NOMO-1 treated with dmso at 0.1 percent for 144 hours (cell line): ENCODE measurements at regions not wholly inside any gene's neighbourhood (a gene's known extent, or its start where the extent isn't known, plus 50 kb on each side); places are given as distances from the start of the nearest gene placed in this dataset.
"Not testable (repeated sequence)": the region's sequence is repeated elsewhere in the genome, so short reads cannot be mapped to it uniquely, and the experiment has no call there.

Experiments
- DNase-seq: peaks from one replicate; lab custom pipeline; 2025; ENCODE audit not compliant: unreplicated experiment; lab: John Stamatoyannopoulos, UW

DNA sequence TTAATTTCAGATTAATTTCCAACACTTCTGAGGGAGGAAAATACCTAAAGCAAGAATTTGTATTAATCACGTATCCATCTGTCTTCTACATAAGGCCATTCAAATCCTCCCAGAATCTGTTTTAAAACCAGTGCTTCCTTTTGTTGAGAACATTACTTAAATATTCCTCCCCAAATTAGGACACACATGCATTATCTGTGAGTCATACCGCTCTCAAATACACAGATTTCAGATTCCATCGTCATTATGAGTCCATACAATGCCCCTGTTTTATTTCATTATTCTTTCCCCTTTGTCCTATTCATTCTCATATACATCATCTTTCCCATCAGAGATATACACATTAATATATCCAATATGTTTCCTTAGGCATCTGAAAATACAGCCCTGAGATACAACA lies 57.3 kb upstream of the PRSS12 start:
- DNase-seq = no peak

DNA sequence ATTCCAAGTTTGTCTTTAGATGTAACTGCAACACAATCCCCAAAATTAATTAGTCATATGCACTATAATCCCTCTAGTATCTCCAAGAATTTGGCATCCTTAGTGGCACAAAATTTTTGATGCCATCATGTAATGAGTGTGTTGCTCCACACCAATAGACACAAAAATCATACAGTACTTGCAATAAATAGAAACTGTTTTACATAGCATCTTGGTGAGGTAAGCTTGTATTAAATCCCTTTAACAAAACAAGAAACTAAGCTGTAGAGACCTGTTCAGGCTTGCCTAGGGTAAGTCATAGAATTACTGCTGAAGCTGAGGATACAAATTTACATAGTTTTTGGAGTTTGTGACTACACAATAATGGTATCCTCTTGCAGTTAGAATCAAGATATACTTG lies 64.5 kb upstream of the PRSS12 start:
- DNase-seq = no peak

DNA sequence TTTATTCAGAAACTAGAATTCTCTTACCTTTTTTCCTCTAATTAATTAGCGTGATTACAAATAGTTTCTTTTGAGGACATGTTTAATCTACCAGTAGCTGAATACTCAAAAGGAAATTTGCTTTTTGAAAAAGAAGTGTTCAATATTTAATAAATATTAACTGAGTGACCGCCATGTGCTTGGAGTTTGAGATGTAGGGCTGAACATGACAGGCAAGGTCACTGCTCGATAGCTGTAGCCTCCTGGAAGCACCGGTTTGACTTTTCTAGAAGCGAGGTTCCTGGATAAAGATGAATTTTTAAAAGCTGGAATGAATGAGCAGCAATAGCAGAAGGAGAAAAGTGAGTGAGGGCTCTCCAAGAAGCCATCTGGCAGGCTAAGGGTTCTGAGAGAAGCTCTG lies 65.0 kb upstream of the PRSS12 start:
- DNase-seq = not testable (repeated sequence)

DNA sequence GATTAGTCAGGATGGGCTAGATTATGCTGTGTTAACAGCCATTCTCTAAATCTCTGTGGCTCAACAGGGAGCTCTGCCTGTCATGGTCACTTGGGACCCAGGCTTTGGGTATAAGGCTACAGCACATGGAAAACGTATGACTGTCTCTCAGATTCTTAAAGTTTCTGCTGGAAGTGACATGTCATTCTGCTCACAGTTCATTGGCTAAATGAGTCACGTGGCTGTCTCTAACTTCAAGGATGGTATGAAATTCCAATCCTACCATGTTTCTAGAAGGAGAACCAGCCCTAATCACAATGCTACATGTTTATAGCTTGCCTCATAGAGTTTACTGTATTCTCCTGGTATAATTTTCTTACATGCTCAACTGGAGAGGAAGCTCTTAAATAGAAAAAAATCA lies 65.6 kb upstream of the PRSS12 start:
- DNase-seq = peak; percentile 7

DNA sequence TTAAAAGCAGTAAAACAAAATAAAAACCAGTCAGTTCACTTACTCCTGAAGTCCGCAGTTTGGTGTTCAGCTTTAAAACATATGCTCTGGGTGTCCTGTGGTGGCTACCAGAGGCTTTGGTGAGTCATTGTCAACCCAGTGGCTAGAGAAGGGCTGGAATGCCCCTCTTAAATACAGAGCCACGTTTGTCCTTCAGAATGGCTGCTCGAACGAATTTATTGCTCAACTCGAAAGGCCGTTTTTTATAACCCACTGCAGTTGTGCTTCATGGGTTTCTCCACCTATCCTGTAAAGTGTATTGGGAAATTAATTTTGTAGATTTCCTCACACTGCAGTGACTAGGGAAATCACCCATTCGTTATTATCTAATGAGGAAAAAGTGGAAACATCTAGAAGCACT lies 66.8 kb upstream of the PRSS12 start:
- DNase-seq = peak; percentile 14

DNA sequence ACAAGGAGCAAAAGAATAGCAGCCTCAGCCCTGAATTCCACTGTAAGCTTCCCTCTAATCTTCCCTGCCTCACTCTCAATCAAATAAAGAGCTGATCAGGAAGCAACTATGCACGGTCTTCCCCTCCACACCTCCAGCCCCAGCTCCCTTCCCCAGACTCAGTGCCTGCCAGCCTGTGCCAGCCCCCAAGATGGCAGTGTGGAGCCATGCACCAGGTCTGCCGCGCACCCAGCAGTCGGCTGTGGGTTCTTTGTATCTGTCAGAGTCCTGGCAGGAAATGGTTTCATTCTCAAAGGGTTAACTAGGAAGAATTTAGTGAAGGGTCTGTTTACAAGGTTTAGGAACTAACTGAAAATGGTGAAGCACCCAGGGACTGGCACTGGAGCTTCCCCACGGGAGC lies 71.3 kb upstream of the PRSS12 start:
- peak; percentile 44 for DNase-seq

DNA sequence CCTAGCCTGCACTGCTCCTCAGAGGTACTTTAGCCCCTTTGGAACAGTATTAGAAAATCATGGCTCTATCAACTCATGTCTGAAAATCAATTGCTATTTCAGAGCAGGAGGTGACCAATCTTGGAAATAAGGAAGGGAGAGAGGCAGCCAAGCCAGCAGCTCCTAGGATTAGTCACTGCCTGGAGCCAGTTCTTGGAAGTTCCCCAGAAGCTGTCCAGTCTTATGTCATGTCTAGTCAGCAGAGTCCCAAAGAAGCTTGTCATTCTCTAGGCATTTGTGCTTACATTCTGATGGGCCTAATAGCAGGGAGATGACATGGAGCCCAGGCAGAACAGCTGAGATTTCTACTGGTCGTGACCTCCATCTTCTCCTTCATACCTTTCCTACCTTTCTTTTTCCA lies 76.1 kb upstream of the PRSS12 start:
- DNase-seq = not testable (repeated sequence)

DNA sequence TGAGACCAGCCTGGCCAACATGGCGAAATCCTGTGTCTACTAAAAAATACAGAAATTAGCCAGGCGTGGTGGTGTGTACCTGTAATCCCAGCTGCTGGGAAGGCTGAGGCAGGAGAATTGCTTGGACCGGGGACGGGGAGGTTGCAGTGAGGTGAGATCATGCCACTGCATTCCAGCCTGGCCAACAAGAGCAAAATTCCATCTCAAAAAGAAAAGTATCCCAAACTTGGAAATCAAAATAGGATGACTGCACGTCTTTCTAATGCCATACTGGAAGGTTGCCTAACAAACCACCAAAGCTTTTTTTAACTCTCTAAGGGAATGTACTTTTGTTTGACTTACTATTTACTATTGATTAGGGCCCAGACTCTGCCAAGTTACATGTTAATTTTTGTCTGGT lies 79.6 kb upstream of the PRSS12 start:
- DNase-seq = not testable (repeated sequence)

DNA sequence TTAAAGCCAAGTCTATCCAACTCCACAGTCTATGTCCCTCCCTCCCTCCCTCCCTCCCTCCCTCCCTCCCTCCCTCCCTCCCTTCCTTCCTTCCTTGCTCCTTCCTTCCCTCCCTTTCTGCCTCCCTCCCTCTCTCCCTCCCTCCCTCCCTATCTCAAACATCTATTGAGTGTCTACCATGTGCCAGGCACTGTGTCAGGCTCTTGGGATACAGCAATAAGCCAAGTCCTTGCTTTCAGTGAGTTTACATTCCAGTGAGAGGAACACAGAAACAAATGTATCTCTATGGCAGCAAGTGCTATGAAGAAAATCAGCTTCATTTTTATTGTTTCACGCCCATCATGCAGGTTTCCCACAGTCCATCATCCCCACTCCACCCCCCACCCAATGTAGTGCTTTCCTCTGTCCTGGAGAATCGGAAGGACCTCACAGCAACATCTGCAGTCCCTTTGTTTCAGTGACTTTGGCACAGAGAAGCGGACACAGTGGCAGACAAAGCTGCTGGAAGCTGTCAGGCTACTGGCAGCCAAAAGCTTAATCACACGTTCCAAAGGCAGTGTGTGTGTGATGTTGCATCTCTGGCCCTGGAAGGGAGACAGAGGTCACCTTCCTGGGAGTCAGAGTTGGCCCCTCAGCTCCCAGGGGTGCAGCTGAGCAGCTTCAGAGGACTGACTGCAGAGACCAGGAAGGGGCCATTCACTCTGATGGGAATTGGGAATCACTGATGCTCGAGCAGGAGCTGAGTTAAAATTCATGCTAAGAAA lies 81.0 kb upstream of the PRSS12 start:
- DNase-seq = not testable (repeated sequence)

DNA sequence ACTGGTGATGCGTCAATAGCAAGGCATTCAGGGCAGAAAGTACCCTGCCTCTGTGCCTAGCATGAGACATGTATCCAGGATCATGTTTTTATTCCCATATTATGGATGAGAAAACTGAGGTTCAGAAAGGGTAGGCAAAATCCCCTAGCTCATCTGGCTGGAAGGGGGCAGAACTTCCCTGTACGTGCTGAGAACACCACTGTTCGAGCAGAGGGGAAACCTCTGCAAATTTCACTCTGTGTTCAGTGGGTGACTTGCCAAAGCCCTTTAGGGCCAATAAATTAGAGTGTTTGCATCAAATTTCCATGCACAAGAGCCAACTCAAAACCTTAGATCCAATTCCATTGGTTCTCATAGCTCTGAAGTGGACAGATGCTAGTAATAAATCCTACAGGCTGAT lies 82.6 kb upstream of the PRSS12 start:
- DNase-seq = not testable (repeated sequence)

DNA sequence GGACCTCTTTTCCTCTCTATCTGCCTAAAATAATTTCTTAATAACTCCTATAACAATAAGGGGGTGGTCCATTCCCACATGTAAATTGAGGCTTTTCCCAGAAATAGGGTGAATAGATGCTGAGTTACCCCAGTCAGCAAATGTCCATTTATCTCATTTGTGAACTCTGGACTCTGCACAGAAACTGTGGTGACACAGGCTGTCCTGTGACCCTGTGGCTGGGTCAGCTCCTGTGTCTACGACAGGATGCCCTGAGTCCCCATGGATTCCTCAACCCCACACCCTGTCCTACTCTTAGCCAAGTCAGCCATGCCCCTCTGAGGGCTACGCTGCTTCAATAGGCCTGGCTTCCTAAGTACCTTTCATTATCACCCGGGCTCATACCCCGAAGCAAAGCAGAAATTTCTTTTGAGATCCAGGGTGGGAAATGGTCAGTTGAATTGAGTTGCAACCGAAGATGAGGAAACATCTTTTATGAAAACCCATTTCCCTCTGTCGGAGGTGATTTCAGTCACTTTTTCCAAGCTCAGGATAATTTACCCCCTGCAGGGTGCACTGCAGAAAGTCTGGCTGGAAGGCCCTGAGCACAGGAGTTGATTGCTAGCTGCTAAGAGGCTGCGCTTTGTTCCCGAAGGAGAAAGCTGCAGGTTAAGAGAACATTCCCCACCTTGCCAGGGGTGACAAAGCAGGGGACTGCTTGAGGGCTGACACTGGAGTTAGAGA lies 89.5 kb upstream of the PRSS12 start:
- not testable (repeated sequence) for DNase-seq

DNA sequence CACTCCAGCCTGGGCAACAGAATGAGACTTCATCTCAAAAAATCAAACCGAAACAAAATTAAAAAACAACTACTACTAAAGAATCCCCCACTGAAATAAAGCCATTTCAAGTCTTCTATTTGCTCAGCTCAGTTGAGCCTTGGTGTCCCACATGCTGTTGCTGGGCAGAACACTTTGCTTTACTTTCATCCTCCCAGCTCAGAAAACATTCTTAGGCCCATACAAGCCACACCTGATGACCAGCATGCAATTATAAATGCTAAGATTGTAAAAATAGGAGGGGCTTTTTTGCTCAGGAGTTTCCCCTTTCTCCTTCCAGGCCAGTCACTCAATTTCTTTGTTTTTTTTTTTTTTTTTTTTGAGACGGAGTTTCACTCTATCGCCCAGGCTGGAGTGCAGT lies 94.6 kb upstream of the PRSS12 start:
- not testable (repeated sequence) for DNase-seq

DNA sequence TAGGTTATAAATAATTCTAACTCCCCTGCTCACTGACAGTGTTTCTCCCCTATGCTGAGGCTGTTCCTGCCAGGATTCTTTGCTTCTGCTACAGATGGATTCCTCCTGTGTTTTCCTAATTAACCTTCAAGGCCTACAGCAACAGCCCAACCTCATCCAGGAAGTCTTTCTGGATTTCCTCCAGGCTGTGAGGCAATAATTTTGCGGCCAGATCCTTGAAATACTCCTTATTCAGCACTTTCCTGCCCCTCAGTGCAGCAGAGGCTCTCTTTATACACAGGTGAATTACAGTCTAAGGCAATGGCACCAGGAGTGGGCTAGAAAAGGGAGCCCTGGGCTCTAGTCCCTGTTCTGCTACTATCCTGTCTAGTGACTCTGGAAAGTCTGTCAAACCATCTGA lies 102.1 kb upstream of the PRSS12 start:
- DNase-seq = not testable (repeated sequence)

DNA sequence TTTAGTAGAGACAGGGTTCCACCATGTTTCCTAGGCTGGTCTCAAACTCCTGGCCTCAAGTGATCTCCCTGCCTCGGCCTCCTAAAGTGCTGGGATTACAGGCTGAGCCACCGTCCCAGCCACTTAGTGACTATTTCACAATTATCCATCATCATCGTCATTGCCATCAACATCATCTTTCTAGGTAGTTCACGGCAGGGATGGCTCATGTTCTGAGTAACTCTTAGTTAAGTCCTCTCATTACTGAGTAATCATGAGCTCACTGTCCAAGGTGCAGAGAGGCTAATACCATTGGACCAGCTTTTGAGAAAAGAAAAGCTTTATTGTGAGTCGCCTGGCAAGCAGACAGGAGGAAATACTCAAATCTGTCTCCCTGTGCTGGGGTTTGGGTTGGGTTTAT lies 108.6 kb upstream of the PRSS12 start:
- DNase-seq = not testable (repeated sequence)

DNA sequence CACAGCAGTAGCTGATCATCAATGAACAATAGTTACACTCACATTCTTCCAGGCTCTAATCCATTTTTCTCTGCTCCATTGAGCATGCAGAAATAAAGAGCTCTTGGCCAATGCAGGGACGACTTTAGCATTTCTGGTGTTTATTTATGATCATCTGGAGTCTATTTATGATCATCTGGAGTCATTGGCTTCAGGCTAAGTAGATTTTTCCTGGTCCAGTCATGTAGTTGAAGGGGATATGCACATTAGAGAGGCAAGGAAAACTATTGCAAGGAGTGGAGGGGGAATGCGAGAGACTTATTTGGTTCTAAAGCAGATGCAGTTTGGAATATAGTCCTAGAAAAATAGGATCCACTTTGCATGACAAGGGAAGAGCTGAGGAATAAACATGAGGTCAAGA lies 113.0 kb upstream of the PRSS12 start:
- DNase-seq = not testable (repeated sequence)

DNA sequence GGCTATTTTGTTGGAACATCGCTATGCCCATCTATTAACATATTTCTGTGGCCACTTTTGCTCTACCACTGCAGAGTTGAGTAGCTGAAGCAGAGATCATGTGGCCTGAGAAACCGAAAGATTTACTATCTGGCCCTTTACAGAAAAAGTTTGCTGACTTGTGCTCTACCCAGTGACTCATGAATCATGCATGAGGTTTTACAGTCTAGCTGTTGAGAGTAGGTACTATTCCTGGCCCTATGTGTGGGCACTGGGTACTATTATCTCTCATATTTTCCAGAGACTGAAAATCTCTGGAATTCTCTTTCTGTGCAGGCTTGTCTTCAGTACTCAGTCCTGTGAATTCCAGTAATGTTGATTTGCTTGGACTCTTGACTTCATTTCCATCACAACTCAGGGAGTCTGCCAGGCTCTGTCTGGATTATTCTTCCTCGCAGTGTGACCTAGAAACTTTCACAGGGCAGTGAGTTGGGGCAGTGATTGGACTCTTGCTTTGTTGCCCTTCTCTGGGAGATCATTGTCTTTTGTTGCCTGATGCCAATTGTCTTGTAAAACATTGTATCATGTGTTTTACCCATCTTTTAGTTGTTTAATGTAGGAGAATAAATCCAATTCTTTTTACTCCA lies 121.3 kb upstream of the PRSS12 start:
- not testable (repeated sequence) for DNase-seq

DNA sequence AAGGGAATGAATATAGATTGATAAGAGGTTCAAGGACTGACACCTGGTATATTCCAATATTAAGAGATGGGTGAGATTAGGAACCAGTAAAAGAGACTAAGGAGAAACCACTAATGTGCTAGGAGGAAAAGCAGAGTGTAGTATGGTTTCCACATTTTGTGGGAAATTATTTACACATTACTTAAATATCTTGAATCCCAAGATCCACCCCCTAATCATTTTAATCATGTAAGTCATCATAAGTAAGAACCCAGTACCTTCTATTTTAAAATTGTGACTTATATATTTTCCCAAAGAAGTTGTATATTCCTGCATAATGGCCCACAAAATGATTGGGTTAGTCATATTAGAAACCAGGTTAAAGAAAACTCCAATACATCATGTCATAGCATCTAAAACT lies 122.0 kb upstream of the PRSS12 start:
- not testable (repeated sequence) for DNase-seq

DNA sequence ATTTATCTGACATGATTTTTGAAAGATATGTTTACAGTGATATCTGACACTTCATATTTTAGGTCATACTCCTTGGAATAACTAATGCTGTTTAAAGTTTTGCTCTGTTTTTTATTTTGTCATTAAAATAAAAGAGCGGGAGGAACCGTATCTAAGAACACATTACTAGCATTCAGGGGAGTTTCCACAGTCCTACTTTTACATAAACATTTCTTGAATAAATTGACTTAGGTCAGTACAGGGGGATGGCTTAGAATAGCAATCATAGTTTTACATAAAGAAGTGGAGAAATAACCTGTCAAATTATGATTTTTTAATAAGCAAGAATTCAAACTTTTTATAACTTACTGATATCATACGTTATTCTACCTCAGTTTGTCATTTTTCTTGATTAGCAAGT lies 123.1 kb upstream of the PRSS12 start:
- DNase-seq = not testable (repeated sequence)

DNA sequence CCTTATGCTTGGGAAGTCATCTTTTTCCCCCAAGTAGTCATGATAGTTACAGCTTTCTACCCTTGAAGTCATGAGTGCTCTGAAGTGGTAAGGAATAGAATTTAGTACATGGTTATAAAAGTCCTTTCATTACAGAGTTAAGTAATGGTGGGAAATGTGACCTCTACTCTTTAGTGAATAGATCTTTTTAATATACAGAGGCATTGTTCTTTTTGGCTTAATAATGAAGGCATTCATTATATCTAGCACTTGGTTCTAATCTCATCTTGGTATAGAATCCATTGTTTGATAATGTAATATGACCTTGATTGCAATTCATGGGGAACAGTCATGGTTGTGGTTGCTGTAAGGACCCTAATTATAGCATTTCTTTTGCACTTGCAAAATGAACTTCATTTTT lies 125.0 kb upstream of the PRSS12 start:
- DNase-seq = not testable (repeated sequence)

DNA sequence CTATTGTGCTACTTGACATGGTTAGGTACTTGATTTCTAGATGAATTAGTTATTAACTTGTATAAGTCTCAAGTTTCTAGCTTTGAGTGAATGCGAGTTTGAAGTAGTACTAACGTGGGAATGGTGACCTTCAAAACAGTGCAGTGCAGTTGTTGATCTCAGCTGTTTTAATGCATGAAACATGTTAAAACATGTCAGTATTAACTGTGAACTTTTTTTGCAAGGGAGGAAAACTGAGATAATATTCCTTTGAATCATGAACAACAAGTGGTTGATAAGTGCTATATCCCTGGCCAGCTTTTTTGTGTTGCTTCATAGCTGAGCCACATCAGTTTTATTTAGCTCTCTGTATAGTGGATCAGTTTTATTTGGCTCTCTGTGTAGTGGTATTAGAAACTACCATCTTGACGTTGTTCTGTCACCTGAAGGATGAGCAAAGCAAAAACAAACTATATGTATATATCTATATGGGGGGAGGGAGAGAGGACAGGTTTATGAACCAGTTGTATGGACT lies 133.1 kb upstream of the PRSS12 start:
- DNase-seq = not testable (repeated sequence)

DNA sequence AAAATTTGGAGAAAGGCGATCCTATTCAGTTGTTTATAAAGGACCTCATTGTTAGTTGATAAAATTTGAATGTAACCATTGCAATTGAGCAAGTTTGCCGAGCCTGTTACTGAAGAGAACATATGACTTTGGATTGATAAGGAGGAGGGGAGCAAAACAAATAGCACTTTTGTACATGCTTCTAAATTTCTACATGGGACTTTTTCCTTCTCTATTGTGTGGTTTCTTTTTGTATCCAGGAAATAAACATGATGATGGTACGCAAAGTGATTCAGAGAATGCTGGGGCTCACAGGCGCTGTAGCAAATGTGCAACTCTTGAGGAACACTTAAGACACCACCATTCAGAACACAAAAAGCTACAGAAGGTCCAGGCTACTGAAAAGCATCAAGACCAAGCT lies 140.2 kb upstream of the PRSS12 start:
- not testable (repeated sequence) for DNase-seq

DNA sequence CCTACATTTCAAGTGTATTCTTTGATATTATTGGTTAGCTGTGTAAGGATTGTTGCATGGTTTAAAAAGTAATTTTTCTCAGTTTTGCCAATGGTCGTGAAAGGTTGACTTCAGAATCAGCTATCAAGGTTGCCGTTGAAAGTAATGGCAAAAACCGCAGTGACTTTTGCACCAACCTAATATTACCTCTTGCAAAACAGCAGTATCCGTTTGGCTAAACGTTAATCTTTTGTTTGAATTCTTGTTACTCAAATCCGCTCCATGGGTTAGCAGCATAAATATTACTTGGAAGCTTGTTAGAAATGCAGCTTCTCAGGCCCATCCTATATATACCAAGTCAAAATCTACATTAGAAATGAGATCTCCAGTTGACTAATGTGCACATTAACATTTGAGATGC lies 141.6 kb upstream of the PRSS12 start:
- not testable (repeated sequence) for DNase-seq
